GM10266 (cell line): ENCODE measurements at regions not wholly inside any gene's neighbourhood (a gene's known extent, or its start where the extent isn't known, plus 50 kb on each side); places are given as distances from the start of the nearest gene placed in this dataset.

Source experiments
- DNase-seq: peaks from one replicate; pipeline ENCODE4 v3.0.0; 2012; ENCODE audit errors: extremely low spot score
- CTCF ChIP-seq: IDR thresholded peaks from 2 replicates; pipeline ENCODE4 v1.5.1; 2012; ENCODE audit warnings: mild to moderate bottlenecking, low read depth; ENCODE audit not compliant: control insufficient read depth, insufficient read depth; ENCODE audit errors: missing control alignments

- DNase-seq: peak; percentile 63
- TF ChIP-seq CTCF: no peak
Observed at GRCh38 chr2:64283641-64284361, 139.6 kb upstream of the PELI1 start.

- no peak for TF ChIP-seq CTCF
- DNase-seq: no peak
Observed at GRCh38 chr2:64284751-64285150, 140.5 kb upstream of the PELI1 start.

- no peak for TF ChIP-seq CTCF
- DNase-seq: no peak
Observed at GRCh38 chr2:64287202-64287740, 143.1 kb upstream of the PELI1 start.

GRCh38 chr2:64288321-64289193 lies 144.3 kb upstream of the PELI1 start:
- no peak for TF ChIP-seq CTCF
- no peak for DNase-seq

- no peak for TF ChIP-seq CTCF
- DNase-seq: no peak
Observed at GRCh38 chr2:64289251-64289650, 145.0 kb upstream of the PELI1 start.

GRCh38 chr2:64289737-64290136 lies 145.5 kb upstream of the PELI1 start:
- no peak for TF ChIP-seq CTCF
- no peak for DNase-seq

GRCh38 chr2:64291181-64291580 lies 147.0 kb upstream of the PELI1 start:
- DNase-seq: no peak
- no peak for TF ChIP-seq CTCF
